GM21423 (cell line): ENCODE measurements at regions not wholly inside any gene's neighbourhood (a gene's known extent, or its start where the extent isn't known, plus 50 kb on each side); places are given as distances from the start of the nearest gene placed in this dataset.
A peak's percentile ranks its signal among the peaks of the same experiment; 100 is the strongest.
"Not testable (repeated sequence)": the region's sequence is repeated elsewhere in the genome, so short reads cannot be mapped to it uniquely, and the experiment has no call there.

Experiments used
- ATAC-seq: cut with Tn5 transposase; IDR thresholded peaks from one replicate; pipeline ENCODE4 v1.9.1; 2021; ENCODE audit warnings: mild to moderate bottlenecking, moderate library complexity; ENCODE audit not compliant: unreplicated experiment

DNA sequence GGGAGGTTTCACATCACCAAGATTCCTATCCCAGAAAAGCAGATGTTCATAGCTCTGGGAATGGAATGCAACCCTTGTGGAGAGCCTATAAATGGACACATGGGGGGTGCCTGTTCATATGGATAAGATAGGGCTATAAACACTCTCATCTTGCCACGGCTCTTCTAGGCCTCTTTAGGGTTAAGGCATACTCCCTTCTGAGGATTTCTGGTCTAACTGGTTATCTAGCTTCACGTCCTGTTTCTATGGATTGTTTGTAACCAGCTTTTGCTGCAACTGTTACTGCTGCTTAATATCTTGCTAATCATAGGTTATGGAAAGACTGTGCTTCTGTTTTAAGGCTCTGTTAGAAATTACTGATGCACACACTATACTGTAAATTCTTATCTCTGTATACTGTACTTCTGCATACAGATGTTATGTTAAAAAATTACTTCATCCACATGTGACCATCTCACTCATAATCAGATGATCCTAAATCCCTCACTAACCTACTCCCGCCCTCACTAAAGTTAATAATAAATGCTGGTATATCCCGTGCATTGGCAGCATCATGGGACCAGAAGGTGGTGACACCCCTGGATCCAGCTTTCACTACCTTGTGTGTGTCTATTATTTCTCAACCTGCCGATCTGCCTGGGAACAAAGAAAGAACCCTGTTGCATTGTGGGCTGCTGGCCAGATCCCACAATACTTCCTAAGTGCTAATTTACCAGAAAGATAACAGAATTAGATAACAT lies 68.7 kb downstream of the PRKAB2 start:
- ATAC-seq: not testable (repeated sequence)

DNA sequence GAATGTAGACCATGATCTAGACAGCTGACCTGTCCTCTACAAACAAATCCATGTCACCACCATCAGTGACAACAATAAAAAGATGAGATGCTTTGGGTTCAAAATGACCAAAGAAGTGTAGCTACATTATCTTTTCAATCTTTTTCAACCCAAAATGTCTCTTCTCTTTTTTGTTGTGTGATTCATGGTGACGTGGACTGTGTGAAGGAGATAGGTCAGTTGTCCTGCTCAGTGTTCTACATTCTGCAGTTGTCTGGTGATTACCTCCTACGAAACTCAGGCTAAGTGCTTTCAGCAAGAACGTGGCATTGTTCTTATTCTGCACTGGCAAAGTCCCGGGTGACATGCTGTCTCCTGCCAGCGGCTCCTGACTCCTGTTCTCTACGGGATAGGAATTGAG lies 73.1 kb downstream of the PRKAB2 start:
- no peak for ATAC-seq

DNA sequence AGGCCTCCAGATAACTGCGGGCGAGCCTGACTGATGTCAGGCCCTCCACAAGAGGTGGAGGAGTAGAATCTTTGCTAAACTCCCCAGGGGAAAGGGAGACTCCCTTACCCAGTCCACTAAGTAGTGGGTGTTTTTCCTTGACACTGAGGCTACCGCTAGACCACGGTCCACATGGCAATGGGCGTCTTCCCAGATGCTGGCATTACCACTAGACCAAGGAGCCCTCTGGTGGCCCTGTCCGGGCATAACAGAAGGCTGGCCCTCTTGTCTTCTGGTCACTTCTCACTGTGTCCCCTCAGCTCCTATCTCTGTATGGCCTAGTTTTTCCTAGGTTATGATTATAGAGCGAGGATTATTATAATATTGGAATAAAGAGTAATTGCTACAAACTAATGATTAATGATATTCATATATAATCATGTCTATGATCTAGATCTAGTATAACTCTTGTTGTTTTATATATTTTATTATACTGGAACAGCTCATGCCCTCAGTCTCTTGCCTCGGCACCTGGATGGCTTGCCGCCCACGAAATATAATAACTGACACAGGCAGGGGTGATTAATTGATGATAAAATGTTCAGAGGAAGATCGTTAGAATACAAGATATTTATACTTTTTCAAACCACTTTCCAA lies 73.8 kb downstream of the PRKAB2 start:
- ATAC-seq: not testable (repeated sequence)

- ATAC-seq: no peak
Observed at GRCh38 chr1:147095691-147096090, 76.6 kb downstream of the PRKAB2 start.

- ATAC-seq: no peak
Observed at GRCh38 chr1:147091801-147092200, 80.5 kb downstream of the PRKAB2 start.

- ATAC-seq: no peak
Observed at GRCh38 chr1:147089457-147089856, 82.8 kb downstream of the PRKAB2 start.

- no peak for ATAC-seq
Observed at GRCh38 chr1:147086129-147086528, 86.1 kb downstream of the PRKAB2 start.

DNA sequence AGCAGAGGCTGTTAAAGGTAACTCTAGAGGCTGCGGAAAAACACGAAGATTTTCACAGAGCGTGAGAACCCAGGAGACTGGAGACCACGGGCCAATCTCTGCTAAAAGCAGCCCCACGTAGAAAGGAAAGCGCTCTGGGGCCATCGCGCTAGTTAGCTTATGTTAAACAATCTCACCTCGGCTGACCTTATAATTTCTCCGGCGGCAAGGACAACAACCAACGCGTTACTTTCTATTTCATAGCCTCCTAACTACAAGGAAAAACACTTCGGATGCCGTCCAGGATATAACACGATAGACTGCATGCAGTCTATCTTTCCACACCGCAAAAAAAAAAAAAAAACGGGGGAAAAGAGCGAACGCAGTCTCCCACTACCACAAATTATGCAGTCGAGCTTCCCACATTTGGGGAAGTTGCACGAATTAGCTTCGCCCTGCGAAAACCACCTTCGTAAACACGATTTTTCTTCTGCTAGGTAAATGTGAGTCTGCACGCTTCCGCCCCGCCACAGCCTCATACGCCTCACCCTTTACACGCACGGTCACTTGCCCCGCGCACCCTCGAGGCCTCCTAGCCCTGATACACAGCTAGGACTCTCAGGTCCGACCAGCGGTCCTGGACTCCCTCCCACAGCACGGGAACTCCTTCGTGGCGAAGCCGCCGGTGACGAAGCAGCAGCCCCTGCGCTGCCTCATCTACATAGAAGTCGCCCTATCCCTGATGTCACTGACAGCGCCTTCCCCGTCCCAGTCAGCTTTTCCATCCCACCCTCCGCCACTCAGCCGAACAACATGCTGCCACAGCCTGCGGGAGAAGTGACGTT lies 87.8 kb downstream of the PRKAB2 start:
- peak; percentile 68 for ATAC-seq

DNA sequence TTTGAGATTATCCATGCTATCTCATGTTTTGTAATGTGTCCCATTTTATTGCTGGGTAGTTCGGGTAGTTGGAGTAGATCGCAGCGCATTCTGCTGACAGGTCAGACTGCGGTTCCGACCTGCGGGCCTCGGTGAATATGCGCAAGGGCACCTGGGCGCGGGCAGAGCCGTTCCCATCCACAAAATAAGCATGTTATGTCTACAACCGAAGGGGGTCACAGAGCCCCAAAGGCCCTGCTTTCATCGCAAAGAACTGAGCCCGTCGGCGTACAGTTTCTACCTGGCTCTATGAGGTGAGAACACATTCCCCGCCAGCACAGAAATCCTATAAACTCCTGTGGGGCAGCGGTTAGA lies 88.4 kb downstream of the PRKAB2 start:
- ATAC-seq: peak; percentile 1

DNA sequence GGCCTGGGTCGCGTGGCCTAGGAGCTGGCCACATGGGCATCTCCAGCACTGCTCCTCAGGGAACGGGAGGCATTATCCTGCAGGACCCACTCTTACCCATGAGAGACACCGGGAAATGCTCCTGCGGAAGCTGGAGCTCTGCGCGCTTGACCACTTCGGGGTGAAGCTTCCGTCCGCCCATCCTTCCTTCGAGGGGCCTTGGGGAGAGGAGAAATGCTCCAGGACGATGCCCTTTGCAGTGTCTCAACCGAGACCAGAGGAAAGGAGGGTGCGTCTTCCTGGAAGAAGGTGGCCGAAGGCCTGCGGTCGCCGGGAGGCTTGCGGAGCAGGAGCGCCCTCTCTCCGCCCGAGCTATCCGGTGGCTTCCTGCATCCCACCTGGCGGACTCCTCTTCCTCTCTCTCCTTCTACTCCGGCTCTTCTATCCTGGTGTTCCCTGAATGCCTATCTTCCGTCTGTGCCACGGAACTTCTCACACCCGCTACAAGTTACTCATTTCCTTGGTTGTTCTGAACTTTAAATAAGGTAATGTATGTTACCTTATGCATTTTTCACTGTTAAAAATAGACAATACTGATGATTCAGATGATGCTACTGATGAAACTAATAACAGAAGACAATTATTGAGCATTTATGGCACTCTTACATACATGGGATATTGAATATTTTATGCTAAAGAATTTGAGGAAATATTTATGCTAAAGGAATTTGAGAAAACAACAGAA lies 91.4 kb downstream of the PRKAB2 start:
- no peak for ATAC-seq

- ATAC-seq: no peak
Observed at GRCh38 chr1:147080006-147080661, 92.1 kb downstream of the PRKAB2 start.

GRCh38 chr1:147079400-147080005 lies 92.8 kb downstream of the PRKAB2 start:
- no peak for ATAC-seq

DNA sequence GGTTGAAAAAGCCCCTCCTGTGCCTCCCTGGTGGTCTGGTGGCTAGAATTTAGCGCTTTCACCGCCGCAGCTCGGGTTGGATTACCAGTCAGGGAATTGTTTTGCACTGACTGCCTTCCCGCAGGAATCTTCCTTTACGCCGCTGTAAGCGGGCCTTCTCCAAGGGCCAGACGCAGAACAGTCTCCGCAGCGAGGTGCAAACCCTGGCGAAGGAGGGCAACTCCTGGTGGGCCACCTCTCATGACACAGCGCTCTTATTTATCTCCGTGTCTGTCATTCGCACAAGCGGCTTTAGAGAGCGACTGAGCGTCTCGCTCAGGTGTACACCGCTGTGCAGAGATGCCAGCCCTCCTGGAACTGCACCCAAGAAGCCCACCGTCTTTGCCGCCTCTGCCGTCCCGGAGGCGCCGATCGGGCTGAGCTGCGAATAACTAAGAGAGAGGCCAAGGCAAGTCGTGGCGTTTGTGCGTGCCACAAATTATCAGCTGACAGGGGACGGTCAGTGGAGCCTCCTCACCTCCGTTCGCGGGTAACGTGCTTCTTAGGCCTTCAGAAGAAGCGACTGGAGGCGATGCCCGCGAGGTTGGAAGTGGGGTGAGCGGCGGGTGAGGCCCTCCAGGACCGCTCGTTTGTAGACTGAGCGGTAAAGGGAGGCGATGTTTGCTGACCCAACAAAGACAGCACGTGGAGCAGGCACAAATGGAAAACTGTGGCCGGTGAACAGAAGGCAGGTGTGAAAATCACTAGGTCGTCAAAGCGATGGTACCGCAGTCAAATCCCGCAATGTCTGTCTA lies 93.5 kb downstream of the PRKAB2 start:
- no peak for ATAC-seq

- no peak for ATAC-seq
Observed at GRCh38 chr1:147077936-147078605, 94.2 kb downstream of the PRKAB2 start.

DNA sequence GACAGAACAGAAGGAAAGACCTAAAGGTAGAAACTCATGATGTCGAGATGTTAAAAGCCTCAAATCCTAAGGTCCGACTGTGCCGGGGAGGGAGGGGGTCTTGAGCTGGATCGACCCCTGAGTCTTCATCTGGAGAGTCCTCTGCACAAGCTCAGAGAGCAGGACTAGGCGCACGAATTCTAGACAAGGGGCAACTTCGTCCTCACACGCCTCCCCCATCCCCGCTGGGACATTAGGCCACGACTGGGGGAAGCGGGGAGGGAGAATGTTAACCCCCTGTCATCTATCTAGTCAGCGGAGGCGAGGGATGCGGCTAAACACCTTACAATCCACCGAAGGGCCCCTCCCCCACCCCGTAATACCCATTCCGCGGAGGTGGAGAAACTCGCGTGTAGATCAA lies 94.7 kb downstream of the PRKAB2 start:
- no peak for ATAC-seq

- ATAC-seq: no peak
Observed at GRCh38 chr1:147077081-147077480, 95.2 kb downstream of the PRKAB2 start.

DNA sequence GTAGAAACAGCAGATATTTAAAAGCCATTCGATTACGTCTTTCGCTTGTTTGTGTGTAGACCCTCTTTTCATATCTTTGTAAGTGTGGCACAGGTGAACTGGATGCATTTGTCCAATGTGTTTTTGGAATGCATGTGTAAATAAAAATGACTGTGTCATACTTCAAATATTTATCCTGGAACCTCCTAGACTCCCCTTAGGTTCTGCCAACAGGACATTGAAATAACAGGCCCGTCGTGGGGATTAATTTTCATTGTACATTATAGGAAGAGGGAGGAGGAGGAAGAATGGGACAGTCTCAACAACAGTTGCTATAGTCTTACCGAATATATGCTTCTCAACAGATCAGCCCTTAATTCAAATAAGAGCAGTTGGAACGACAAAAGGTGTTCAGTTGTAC lies 95.8 kb downstream of the PRKAB2 start:
- ATAC-seq: no peak

GRCh38 chr1:147072482-147073432 lies 99.5 kb downstream of the PRKAB2 start:
- peak; percentile 47 for ATAC-seq
